ENCODE measurements at regions not wholly inside any gene's neighbourhood (a gene's known extent, or its start where the extent isn't known, plus 50 kb on each side); places are given as distances from the start of the nearest gene placed in this dataset.
"Not testable (repeated sequence)": the region's sequence is repeated elsewhere in the genome, so short reads cannot be mapped to it uniquely, and the experiment has no call there.

DNA sequence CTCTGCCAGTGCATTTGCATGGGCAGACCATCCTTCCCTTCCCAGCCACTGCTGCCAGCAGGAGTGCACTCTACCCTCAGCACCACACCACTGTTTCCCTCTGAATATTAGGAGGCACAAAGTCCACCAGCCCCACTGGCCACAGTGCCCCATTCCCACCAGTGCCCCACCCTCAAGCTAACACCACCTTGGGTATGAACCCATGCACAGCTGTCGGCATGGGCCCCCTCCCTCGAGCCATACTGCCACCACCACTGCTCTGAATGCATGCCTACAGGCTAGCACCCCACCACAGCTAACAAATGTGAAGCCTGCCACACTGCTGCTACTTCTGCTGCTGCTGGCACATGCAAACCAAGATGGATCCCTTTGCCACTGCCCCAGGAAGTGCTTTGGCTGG lies 810.4 kb downstream of the TRAM1L1 start:
- no peak for DNase-seq

DNA sequence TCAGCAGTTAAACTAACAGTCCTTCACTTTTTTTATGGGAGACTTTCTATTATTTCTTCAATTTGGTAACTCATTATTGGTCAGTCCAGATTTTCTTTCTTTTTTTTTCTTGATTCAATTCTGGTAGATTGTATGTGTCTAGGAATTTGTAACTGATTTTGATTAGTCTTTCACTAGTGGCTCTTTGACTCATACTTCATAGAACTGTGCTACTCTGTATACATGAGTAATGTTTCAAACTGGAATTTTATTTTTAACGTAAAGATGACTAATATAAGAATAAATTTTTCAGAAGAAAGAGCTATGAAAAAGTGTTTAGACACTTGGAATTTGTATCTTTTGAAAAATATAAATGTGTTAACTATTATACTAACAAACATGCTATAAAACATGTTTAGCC lies 813.0 kb downstream of the TRAM1L1 start:
- DNase-seq: no peak

GRCh38 chr4:116260931-116261330 lies 824.4 kb downstream of the TRAM1L1 start:
- peak; percentile 35 for DNase-seq

GRCh38 chr4:116244771-116245170 lies 840.6 kb downstream of the TRAM1L1 start:
- no peak for DNase-seq

- no peak for DNase-seq
Measured at GRCh38 chr4:116243431-116243830, 841.9 kb downstream of the TRAM1L1 start.

DNA sequence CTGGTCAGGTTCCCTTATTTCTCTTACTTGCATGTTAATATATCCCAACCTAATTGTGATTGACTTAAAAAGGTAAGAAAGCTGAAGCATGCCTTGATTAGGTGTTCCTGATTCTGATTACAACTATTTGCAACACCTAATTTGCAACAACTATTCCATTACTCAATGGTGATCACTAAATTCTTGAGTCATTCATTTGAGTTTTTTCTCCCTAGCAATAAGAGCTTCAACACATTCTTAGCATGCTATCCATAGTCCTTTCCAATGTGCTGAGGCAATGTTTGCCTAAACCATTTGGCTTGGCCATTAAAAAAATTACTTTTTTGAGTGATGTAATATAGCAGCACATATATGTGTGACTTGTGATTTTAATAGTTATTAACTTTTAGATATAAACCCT lies 851.4 kb downstream of the TRAM1L1 start:
- no peak for DNase-seq

- DNase-seq: not testable (repeated sequence)
Measured at GRCh38 chr4:116231999-116232398, 853.4 kb downstream of the TRAM1L1 start.

- DNase-seq: no peak
Measured at GRCh38 chr4:116229420-116229819, 856.0 kb downstream of the TRAM1L1 start.

- no peak for DNase-seq
Measured at GRCh38 chr4:116223040-116223732, 862.2 kb downstream of the TRAM1L1 start.

- DNase-seq: no peak
Measured at GRCh38 chr4:116217781-116218180, 867.6 kb downstream of the TRAM1L1 start.

DNA sequence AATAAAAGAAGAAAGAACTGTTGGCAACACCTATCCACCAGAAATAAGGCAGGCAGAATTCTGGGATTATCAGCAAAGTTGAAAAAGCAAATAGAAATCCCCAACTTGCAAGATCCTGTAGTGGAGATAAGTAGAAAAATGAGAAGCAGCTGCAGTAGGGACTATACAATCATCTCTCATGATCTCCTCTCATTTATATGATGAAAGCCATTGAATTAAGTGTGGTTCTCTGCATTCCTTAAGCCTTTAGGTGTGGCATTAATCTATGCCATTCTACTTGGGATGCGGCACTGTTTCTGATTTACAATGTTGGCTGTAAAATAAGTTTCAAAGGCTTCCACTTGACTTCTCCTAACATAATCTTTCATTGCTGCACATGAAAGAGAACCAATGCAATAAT lies 869.8 kb downstream of the TRAM1L1 start:
- DNase-seq: no peak

GRCh38 chr4:116202524-116202923 lies 882.9 kb downstream of the TRAM1L1 start:
- DNase-seq: no peak

DNA sequence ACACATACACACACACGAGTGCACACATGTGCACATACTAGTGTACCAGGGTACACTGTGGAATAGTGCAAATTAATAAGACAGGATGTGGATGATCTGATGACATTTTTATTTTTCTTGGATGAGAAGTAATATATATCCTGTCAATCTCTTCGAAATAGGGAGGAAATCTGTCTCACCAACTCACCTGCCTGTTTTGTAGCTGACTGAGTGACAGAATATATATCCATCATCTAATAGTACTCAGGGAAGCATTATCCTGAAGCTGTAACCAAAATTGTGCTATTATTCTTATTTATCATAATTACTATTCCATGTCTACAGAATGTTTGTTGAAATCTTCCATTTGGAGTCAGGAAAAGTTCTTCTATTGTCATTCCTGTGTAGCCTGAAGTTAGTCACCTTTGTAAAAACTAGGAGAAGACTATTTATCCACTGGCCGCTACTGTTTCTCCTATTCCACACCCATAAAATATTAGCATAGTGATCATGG lies 888.0 kb downstream of the TRAM1L1 start:
- no peak for DNase-seq

DNA sequence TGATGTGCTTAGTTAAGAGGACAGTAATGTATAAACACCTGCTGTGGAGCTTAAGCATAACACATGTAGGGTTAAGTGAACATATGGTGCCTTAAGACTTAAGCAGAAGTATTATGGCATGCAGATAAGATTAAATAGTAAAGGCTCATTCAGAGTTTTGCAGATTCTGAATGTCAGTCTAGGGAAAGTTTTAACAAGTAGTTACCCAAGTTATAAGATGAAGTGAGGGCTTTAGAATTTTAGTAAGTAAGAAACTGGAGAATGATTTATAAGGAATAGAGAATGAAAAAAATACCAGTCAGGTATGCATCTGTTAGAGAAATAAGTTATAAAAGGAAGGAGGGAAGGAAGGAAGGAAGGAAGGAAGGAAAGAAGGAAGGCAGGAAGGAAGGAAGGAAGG lies 902.1 kb downstream of the TRAM1L1 start:
- no peak for DNase-seq

DNA sequence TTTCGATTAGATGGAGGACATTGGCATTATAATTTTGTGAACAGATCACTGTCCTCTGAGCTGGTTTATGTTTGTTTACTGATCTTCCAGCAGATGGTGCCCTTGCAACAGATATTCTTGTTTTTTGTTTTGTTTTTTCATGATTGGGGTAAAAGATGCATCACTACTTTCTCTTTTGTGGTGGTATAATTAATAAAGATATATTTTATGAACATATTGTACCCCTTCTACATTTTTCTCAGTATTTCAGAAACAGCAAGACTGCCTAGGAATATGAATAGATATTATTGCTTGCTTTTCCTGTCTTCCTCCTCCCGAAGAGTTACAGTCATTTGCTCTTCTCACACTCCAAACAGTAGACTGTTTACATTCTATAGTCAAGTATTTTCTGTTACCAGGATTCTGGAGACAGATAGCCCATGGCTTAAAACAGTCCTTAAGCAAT lies 905.2 kb downstream of the TRAM1L1 start:
- DNase-seq: no peak

- DNase-seq: not testable (repeated sequence)
Measured at GRCh38 chr4:116151371-116151770, 934.0 kb downstream of the TRAM1L1 start.

GRCh38 chr4:116150152-116150551 lies 935.2 kb downstream of the TRAM1L1 start:
- DNase-seq: no peak

- DNase-seq: no peak
Measured at GRCh38 chr4:116143198-116143597, 942.2 kb downstream of the TRAM1L1 start.

- DNase-seq: no peak
Measured at GRCh38 chr4:116132946-116133345, 952.4 kb downstream of the TRAM1L1 start.

GRCh38 chr4:116126794-116127193 lies 958.6 kb downstream of the TRAM1L1 start:
- no peak for DNase-seq

- no peak for DNase-seq
Measured at GRCh38 chr4:116122124-116122523, 963.3 kb downstream of the TRAM1L1 start.

GRCh38 chr4:116118221-116118620 lies 967.2 kb downstream of the TRAM1L1 start:
- DNase-seq: no peak

- not testable (repeated sequence) for DNase-seq
Measured at GRCh38 chr4:116112861-116113260, 972.5 kb downstream of the TRAM1L1 start.

DNA sequence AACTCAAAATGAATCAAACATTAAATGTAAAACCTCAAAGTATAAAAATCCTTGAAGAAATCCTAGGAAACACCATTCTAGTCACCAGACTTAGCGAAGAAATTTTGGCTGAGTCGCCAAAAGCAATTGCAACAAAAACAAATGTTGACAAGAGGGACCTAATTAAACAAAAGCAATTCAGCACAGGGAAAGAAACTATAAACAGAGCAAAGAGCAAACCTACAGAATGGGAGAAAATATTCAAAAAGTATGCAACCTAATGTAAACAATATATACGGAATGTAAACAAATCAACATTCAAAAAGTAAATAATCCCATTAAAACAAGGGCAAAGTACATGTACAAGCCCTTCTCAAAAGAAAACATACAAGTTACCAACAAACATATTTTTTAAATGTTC lies 974.7 kb downstream of the TRAM1L1 start:
- no peak for DNase-seq

DNA sequence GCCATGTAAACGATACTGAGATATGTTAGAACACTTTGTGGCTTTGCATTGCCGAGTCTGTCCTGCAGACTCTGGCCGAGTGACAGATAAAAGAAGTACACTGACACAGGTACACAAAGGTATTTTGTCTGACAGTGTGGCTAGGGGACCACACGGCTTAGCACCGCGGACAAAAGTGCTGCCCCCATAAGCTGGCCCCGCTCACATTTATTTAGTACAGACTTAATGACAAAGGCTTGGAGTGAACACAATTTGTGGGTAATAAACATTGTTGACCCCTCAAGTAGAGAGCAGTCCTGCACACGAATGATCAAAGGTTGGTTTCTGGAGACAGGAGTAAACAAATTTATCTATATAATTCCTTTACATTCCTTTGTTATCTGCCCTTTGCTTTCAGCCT lies 976.8 kb downstream of the TRAM1L1 start:
- no peak for DNase-seq
